NCI-H2081 treated with DMSO at 0.1 percent for 48 hours (cell line): ENCODE measurements at regions not wholly inside any gene's neighbourhood (a gene's known extent, or its start where the extent isn't known, plus 50 kb on each side); places are given as distances from the start of the nearest gene placed in this dataset.

Source experiments
- DNase-seq: peaks from one replicate; lab custom pipeline; 2025; lab: John Stamatoyannopoulos, UW

DNA sequence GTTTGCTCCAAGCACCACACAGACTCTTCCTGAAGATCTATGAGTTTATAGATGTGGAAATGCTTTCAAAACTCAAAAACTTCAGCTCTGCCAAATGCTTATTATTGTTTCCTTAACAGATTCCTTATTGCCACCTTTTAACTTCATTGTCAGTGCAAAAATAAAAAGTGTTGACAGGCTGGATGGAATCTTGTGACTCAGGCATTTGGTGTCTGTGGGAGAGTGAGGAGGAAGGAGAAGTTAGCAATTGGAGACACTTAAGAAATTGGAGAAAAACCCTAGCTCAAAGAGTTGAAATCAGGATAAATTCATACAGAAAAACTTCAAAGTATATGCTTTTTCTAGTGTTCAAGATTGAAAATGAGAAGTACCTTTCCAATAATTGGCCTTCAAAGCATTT lies 140.6 kb upstream of the PUM3 start:
- no peak for DNase-seq

DNA sequence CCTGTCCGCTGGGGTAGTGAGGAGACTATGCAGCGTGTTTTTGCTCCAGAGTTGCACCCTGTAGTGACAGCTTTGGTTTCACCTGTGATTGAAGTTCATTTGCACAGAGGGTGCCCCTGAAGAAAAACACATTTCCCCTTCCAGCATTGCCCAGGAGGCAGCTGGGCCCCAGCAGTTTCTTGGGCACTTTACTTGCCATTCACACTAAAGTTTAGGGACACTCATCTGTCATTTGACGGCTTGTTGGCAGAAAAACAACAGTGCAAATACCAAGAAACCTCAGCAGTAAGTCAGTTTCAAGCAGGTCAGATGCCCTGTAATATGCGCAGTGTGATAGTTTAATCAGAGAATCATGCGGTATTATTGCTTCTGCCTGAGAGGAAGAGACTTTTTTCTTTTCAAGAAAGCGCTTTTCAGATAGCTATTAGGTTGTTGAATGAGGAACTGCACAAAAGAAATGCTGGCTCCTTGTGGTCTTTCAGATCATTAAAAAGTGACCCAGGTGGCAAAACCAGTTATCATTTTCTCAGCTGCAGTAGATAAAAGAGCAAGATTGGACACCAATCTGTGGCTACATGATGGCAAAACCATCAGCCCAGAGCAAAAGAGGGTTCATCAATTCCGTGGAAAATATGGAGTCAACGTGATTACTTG lies 136.2 kb upstream of the PUM3 start:
- DNase-seq, result no peak

DNA sequence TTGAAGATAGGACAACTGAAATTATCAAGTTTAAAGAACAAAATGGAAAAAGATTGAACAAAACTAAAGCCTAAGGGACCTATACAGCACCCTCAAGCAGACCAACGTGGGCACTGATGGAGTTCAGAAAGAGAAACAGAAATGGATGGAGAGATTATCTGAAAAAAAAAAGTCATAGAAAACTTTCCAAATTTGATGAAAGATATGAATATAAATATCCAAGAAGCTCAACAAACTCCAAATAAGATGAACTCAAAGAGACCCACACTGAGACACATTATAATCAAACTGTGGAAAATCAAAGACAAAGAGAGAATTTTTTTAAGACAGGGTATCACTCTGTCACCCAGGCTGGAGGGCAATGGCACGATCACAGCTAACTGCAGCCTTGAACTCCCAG lies 128.6 kb upstream of the PUM3 start:
- no peak for DNase-seq

DNA sequence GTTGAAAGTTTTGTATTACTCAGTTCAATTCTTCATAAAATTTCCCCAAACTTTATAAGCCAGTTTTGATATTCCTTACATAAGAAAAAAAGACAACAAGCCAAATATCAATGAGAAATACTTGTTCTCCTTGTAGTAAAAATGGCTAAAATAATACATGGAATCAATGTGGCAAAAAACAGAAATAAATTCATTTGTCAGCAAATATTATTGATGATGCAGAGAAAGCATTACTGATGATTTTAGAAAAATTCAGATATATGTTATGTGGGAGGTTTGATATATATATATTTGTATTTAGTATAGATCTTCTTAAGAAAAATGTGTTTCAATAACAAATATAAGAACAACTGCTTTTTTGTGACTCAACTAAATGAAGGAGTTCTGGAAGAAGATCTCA lies 127.0 kb upstream of the PUM3 start:
- no peak for DNase-seq

DNA sequence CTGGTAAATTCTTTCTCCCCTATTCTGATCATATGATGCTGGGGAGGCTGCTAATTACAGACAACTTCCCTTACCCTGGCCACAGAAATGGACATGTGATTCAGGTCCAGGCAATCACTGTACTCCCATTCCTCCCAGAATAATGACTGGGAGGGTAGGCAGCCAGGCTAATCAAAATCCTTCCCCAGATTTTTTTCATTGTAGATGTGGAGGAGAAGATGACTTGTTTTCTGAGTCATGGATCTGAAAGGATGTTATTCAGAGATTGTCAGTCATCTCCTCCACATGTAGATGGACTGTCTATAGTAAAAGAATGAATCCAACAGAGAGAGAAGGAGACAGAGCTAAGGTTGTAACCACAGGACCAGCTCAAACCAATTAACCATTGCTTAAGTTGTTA lies 123.9 kb upstream of the PUM3 start:
- no peak for DNase-seq

DNA sequence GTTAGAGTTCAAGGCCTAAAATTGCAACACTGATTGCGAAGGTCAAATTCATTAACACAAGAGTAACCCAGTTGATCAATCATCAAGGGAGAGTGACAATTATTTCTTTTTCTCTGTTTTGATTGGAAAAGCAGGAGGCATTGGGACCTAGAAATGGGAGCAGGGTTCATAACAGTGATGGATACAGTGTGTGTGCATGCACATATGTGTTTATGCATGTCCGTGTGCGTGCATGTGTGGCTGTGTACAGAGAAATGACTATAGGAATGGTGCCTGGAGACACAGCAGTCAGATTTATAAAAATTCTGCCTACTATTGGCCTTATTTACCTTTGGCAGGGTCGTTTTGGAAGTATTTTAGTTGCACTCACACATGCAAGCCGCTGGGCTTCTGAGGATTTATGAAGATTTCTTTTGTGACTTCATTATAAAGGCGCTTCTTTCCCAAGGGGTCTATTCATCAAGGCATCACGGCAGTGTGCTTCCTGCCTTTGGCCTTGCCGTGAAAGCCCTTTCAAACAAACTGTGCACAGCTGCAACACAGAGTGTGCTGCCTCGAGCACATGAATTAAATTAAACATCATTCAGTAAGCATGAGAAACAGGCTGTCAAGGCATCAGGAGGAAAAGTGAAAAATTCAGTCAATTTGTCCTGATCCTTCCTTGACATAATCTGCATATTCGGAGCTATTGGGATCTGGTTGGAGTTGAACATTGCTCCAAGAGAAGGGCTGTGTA lies 122.8 kb upstream of the PUM3 start:
- DNase-seq, result no peak

DNA sequence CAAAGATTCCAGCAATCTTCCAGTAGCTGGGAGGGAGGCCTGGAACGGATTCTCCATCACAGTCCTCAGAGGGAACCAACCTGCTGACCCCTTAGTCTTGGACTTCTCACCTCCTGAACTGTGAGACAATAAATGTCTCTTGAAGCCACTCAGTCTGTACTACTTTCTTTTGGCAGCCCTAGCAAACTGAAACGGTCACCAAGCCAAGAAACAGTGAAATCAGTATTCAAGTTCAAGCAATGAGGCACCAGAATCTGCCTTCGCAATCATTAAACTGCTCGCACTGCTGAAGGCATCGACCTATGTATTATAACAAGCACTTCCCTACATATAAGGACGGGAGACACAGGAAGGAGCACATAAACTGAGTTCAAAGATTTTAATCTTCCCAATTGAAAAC lies 120.6 kb upstream of the PUM3 start:
- DNase-seq, result no peak

DNA sequence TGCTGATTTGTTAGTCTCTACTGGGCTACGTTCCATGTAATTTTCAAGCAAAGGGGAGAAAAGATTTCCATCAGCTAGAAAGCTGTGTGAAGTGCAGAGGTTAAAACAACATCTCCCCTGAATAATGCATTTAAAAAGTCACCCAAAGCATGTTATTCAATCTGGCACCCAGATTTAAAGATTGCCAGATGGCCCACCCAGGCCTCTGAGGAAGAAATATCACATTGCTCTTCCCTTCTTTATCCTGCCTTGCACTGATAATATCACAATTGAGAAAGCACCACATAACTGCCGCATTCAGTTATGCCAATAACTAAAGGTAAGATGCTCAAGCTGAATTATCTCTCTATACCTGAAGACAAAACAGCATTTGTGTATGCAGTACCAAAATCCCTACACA lies 119.4 kb upstream of the PUM3 start:
- DNase-seq, result no peak

DNA sequence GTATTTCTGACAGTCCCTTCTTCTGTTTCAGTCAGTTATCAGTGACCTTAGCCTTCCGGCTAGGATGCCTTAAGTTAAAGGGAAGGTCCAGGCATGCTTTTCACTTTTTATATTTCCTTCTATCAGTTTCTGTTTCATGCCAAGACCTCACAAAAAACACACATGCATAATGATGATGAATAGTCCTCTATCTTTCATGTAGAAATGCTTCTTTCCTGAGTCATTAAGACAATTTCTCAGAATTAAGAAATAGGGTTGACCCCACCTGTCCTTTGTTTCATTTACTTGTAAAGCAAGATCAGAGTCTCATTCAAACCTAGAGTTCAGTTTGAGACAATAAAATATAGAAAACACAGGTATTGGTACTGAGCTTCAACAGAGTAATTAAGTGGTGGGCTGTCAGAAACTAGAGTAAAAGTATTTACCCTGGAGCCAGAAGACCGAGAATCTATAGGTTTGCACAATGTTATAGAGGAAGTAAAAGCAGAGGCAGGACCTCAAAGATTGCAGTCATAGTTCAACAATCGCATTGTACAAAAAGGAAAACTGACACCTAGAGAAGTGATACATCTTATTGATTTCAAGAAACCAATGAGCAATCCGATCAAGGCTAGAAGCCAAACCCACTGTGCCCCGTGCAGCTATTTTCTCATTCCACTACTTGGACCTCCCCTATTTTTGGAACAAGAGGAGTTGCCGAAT lies 118.7 kb upstream of the PUM3 start:
- DNase-seq, result no peak

DNA sequence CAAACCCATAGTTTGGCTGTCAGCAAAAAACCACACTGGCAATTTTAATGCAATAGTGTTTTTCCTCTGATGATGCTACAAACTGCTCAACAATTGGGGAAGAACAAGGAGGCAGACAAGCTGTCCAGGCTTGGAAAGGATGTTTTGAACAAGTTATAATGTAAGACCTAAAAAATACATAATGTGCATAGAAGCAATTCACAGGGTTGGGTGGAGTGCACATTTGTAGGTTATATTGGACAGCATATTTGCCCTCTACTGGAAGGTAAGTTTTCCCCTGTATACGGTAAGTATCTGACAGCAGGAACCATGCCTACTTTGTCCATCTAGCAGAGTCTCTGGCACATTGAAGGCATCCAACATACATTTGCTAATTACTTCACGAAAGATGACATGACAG lies 114.3 kb upstream of the PUM3 start:
- DNase-seq, result no peak

DNA sequence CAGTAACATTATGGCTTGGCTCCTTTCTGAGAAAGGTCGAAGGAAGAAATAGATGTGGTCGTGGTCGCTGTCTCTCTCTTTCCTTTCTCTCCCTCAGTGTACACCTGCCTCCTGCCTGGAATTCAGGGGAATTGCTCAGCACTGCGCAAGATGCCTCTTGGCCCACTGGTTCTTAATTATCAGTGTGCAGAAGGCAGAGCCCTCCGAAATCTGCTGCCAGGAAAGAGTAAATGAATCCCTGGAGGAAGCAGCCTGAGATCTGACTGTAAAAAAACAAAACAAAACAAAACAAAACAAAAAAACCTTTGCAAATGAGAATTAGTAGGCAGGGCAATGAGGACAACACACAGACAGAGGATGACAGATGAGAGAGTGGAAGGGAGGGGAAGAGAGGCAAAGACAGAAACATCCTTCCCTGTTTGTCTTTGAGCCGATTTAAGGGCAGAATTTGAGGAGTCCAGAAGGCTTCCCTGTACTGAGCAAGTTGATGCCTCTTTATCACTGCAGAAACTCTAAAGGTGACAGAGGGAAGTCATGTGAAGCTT lies 113.8 kb upstream of the PUM3 start:
- DNase-seq, result no peak

DNA sequence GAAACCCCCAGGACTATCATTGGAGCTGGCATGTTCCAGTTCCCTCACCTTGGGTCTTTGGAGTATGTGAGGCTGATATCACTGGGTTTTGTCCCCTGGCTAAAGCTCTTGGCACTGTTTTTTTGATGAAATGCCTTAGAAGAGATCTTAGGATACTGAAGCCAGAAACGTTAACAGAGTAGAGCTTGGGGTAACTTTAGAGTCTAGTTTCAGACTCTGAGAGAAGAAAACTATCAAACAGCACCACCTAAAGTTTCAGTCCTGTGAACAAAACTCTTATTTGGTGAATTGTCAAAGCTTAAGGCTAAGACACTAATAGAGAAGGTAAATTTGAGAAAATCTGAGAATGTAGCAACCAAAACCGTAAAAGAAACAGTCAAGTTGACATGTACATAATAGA lies 111.7 kb upstream of the PUM3 start:
- no peak for DNase-seq

DNA sequence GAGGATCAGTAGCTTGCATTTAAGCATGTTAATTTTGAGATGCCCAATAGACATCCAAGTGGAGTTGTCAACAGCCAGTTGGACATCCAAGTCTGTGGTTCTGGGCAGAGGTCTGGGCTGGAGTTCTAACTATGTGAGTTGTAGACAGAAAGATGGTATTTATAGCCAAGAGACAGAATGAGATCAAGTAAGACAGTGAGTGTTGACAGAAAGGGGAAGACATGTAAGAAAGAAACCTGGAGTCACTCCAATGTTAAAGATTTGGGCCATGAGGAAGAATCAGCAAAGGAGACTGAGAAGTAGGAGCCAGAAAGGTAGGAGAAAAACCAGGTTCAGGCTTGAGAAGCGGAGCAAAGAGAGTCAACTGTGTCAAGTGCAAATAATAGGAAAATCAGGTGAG lies 95.5 kb upstream of the PUM3 start:
- DNase-seq, result no peak

DNA sequence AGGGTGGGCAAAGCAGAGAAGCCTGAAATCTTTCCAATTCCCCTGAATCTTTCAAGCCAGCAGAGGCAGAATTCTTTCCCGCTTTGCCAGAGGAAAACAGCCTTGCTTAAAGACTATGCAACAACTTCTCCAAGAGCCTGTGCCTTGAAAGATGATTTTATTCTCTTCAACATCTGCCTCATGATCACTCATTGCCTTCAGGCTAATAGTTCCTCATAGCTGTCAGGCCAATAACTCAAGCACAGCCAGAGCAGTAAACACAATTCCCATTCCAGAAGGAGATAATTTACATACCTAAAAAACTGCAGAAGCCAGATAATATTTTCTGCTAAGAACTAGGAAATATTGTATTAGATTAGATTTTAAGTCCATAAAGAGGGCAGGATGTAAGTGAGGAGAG lies 92.3 kb upstream of the PUM3 start:
- DNase-seq, result no peak

DNA sequence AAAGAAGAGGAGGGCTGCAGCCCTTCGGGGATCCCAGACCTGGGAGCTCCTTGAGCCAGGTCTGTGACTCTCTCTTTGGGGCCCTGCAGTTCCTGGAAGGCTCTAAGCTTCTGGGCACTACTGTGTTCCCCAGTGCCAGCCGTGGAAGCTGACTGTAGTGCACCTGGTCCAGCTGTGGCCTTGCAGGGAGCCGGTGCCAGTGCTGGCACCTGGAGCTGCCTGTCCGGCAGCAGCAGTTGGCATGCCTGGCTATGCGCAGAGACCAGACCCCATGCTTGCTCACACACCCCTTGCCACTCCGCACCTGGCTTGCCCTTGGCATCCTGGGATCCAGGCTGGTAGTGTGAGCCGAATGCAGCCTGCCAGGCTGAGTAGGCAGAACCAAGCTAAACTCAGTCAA lies 91.0 kb upstream of the PUM3 start:
- no peak for DNase-seq

DNA sequence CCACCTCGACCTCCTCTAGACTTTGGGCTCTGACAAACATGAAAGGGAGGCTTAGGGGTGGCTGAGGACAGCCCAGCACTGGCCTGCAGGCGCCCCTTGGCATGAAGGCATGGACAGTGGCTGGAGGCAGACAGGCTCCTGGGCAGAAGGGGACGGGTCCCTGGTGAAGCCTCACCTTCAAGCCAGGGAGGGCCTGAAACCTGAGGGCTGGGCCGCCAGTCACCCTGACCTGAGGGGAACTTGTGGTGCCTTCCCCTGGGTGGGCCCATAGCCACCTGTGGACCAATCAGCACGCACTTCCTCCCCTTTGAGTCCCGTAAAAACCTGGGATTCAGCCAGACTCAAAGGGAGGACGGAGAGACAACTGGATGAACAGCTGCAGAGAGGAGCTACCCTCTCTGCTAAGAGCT lies 90.4 kb upstream of the PUM3 start:
- no peak for DNase-seq

DNA sequence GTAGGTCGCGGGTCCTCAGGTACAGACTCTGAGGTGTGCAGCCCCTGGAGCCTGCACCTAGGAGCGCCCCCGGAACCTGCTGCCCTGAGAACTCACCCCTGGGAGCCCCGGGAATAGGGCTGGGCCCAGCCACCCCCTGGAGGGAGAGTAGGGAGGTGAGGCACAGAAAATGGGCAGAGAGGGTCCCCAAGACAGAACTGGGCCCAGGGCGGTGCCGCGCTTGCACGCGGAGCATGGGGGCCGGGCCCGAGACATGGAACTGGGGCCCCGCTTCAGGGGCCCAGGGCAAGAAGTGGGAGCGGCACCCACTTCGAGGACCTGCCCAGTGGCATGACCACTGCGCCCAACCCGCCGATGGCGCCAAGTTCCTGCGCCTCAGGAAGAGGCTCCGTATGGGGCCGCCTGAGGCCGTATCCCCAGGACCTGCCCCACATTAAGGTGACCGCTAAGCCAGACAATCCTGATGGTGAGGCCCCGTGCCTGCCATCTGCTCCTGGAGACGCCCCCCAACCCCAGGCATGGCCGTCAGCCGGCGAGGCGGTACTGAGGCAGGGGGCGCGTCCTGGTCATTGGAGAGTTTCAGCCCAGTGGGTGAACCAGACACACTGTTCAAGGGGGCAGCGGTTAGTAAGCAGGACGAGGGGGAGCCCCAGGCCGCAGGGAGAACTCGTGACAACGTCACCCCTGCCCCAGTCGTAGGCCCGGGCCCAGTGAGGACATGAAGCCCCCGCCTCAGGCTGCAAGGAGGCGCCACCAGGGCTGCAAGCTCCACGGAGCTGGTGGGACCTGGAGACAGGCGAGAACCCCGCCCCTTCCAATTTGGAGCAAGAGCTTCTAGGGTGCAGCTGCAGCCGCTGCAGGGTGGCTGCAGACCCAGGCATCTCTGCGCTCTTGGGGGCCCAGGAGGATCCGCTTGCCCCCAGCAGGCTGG lies 89.5 kb upstream of the PUM3 start:
- DNase-seq, result no peak

DNA sequence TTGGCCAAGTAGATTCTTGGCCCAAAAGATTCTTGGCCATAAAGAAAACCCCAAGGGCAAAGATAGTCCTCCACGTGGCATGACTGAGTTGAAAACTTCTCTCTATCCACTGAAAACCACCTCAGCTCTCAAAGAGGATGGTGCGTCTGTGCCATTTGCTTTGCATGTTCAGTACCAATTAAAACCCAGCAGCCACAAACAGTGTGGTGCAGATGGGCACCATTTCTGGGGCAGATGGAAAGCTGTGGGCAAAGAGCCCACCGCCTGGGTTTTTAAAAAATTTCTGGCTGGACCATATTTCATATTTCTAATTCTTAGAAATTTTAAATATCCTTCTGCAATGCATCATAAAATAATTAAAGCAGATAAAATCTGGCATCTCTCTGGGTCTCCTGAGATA lies 84.5 kb upstream of the PUM3 start:
- no peak for DNase-seq

DNA sequence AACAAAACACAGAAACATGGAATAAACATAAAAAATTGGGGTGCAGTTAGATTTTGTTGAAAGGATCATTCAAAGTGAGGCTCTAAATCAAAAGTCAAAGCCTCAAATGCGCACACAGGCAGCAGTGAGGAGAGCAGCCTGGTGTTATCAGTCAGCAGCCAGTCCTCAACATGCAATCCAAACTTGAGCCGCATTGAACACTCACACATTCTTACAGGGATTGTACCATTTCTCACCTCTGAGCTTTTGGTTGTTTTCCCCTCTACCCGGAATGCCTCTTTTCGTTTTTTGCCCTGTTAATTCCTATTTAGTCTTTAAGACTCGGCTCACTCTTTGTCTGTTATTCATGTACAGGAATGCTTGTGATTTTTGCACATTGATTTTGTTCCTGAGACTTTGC lies 81.1 kb upstream of the PUM3 start:
- no peak for DNase-seq

DNA sequence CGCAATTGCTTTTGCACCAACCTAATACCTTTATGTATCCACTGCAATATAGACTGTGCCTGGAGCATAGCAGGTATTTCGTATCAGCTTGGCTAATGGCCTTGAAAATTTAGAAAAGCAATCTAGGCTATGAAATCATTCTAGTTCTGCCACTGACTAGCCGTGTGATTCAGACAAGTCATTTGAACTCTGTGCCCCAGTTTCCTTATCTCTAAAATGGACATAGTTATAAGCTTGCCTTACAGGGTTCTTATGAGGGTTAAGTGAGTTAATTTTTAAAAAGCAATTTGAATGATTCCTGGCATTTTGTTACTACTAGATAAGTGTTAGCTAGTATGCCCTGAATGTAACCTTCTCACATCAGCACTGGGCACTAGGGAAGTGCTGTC lies 80.5 kb upstream of the PUM3 start:
- no peak for DNase-seq

DNA sequence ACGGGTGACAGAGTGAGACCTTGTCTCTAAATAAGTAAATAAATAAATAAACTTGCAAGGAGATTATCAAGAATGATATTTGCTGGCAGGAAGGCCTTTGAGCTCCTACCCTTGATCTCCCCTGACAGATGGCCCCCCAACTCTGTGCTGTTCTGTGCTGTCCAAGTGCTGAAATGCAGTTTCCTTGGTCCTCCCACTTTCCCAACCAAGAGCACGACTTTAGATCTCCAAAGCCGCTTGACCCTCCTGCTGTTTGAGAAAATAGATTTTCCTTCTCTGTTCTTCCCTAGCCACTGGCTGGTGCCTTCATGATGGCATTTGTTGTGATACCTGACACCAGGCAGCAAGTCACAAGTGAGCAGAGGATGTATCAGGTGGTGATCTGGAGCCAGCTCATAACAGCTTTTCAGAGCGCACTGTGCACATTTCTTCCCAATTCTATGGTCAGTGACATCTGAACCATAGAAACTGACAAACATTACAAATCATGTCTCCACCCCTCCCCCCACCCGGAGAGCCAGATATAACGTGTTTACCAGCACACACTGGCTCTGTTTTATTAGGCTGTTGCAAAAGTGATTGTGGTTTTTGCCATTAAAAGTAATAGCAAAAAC lies 80.0 kb upstream of the PUM3 start:
- DNase-seq, result no peak

DNA sequence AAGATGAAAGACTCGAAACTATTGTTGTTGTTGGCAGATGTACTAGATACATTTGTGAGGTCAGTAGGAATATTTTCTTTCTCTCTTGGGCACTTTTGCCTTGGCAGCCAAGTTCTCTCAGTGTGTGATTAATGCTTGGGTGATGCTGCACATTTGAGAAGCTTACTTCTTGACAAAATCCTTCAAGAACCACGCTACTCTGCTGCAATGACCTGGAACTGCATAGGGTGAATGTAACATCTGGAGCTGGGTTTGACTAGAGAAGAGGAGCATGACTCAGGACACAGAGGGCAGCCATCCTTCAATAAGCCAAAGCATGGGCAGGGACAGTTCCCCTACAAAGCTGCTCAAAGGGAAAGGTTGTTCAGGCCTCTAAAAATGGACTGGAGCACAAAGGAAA lies 75.5 kb upstream of the PUM3 start:
- no peak for DNase-seq
